OCI-LY1 (cell line): ENCODE measurements at regions not wholly inside any gene's neighbourhood (a gene's known extent, or its start where the extent isn't known, plus 50 kb on each side); places are given as distances from the start of the nearest gene placed in this dataset.

ENCODE experiments used
- H2AFZ ChIP-seq: fragments of 200-600 bp; sonication (generic), shearing (Covaris generic); 2 replicates; pipeline ENCODE4 v1.6.0; 2014; ENCODE audit warnings: antibody characterized with exemption, mild to moderate bottlenecking, low read length
- H3F3A ChIP-seq: fragments of 200-600 bp; sonication (generic), shearing (Covaris generic); 2 replicates; pipeline ENCODE4 v1.6.0; 2014; ENCODE audit warnings: mild to moderate bottlenecking, antibody characterized with exemption, low read length, moderate library complexity; ENCODE audit not compliant: insufficient read depth
- H3K27ac ChIP-seq: fragments of 200-600 bp; sonication (generic); 2 replicates; pipeline ENCODE4 v1.5.1; 2014; ENCODE audit warnings: low read length, mixed run types, mild to moderate bottlenecking, low read depth; ENCODE audit not compliant: poor library complexity, severe bottlenecking
- H3K27me3 ChIP-seq: fragments of 200-600 bp; sonication (generic); 2 replicates; pipeline ENCODE4 v1.6.0; 2014; ENCODE audit warnings: antibody characterized with exemption, mild to moderate bottlenecking, low read length, moderate library complexity; ENCODE audit not compliant: insufficient read depth
- H3K36me3 ChIP-seq: fragments of 200-600 bp; sonication (generic); 2 replicates; pipeline ENCODE4 v1.6.1; 2014; ENCODE audit warnings: mild to moderate bottlenecking, antibody characterized with exemption, low read length, moderate library complexity, mixed read lengths; ENCODE audit not compliant: insufficient read depth
- H3K4me1 ChIP-seq: fragments of 200-600 bp; sonication (generic); 2 replicates; pipeline ENCODE4 v1.5.1; 2014; ENCODE audit warnings: mild to moderate bottlenecking, low read length, moderate library complexity; ENCODE audit not compliant: insufficient read depth, severe bottlenecking
- H3K4me2 ChIP-seq: fragments of 200-600 bp; sonication (generic), shearing (Covaris generic); 2 replicates; pipeline ENCODE4 v1.6.1; 2014; ENCODE audit warnings: low read length
- H3K4me3 ChIP-seq: fragments of 200-600 bp; sonication (generic); 2 replicates; pipeline ENCODE4 v1.5.1; 2014; ENCODE audit warnings: low read length, low read depth, mild to moderate bottlenecking, mixed read lengths; ENCODE audit not compliant: poor library complexity, severe bottlenecking
- H3K79me2 ChIP-seq: fragments of 200-600 bp; shearing (Covaris generic); 2 replicates; pipeline ENCODE4 v1.6.1; 2016; ENCODE audit warnings: mixed run types, low read length, mixed read lengths; ENCODE audit not compliant: insufficient read depth
- H3K9ac ChIP-seq: fragments of 200-600 bp; sonication (generic), shearing (Covaris generic); 2 replicates; pipeline ENCODE4 v1.6.1; 2014; ENCODE audit warnings: mild to moderate bottlenecking, low read length, mixed read lengths
- H3K9me2 ChIP-seq: fragments of 200-600 bp; sonication (generic), shearing (Covaris generic); 2 replicates; pipeline ENCODE4 v1.6.1; 2014; ENCODE audit warnings: low read depth, mild to moderate bottlenecking, low read length, mixed read lengths
- H3K9me3 ChIP-seq: fragments of 200-600 bp; shearing (Covaris generic); 2 replicates; pipeline ENCODE4 v1.6.1; 2014; ENCODE audit warnings: low read length, mixed read lengths
- H4K20me1 ChIP-seq: fragments of 200-600 bp; sonication (generic), shearing (Covaris generic); 2 replicates; pipeline ENCODE4 v1.6.0; 2016; ENCODE audit warnings: mild to moderate bottlenecking, low read length; ENCODE audit not compliant: insufficient read depth
- EZH2 ChIP-seq: fragments of 200-600 bp; sonication (generic), shearing (Covaris generic); IDR thresholded peaks from 2 replicates; pipeline ENCODE4 v1.8.0; 2017; ENCODE audit warnings: borderline replicate concordance, mixed run types, mild to moderate bottlenecking, antibody characterized with exemption, low read length, moderate library complexity, mixed read lengths
- TF ChIP-seq, protein P1 (sequence below): fragments of 200-600 bp; sonication (generic), shearing (Covaris generic); IDR thresholded peaks from 2 replicates; pipeline ENCODE4 v1.5.1; 2017; ENCODE audit warnings: mild to moderate bottlenecking, antibody characterized with exemption, low read length, moderate library complexity, mixed read lengths

GRCh38 chr10:58010073-58010702 is 257.5 kb downstream of the IPMK start:
- Histone ChIP-seq H3K36me3 (no peaks in the 10 kb centered on the region), H3K4me2 (no peak overlapping the region), H3K4me3 (no peak overlapping the region), H3F3A (no peaks in the 10 kb centered on the region), H3K9me2 (no peaks in the 10 kb centered on the region), H3K4me1 (no peaks in the 10 kb centered on the region), H3K9ac (no peak overlapping the region), H2AFZ (no peak overlapping the region), H3K27me3 (no peaks in the 10 kb centered on the region), H4K20me1 (no peaks in the 10 kb centered on the region), H3K27ac (no peak overlapping the region), H3K9me3 (no peaks in the 10 kb centered on the region), H3K79me2 (no peaks in the 10 kb centered on the region)
- TF ChIP-seq, protein P1, sequence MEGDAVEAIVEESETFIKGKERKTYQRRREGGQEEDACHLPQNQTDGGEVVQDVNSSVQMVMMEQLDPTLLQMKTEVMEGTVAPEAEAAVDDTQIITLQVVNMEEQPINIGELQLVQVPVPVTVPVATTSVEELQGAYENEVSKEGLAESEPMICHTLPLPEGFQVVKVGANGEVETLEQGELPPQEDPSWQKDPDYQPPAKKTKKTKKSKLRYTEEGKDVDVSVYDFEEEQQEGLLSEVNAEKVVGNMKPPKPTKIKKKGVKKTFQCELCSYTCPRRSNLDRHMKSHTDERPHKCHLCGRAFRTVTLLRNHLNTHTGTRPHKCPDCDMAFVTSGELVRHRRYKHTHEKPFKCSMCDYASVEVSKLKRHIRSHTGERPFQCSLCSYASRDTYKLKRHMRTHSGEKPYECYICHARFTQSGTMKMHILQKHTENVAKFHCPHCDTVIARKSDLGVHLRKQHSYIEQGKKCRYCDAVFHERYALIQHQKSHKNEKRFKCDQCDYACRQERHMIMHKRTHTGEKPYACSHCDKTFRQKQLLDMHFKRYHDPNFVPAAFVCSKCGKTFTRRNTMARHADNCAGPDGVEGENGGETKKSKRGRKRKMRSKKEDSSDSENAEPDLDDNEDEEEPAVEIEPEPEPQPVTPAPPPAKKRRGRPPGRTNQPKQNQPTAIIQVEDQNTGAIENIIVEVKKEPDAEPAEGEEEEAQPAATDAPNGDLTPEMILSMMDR, result no peak
- TF ChIP-seq EZH2, result no peak

- Histone ChIP-seq H3K4me3 (no peak overlapping the region), H4K20me1 (no peaks in the 10 kb centered on the region), H2AFZ (no peak overlapping the region), H3K27ac (no peak overlapping the region), H3K4me2 (no peak overlapping the region), H3K27me3 (no peaks in the 10 kb centered on the region), H3K4me1 (no peaks in the 10 kb centered on the region), H3K9me2 (no peaks in the 10 kb centered on the region), H3K9me3 (no peaks in the 10 kb centered on the region), H3K79me2 (no peaks in the 10 kb centered on the region), H3F3A (no peaks in the 10 kb centered on the region), H3K9ac (no peak overlapping the region), H3K36me3 (no peaks in the 10 kb centered on the region)
- TF ChIP-seq, protein P1, result no peak
- no peak for TF ChIP-seq EZH2
These were observed 263.7 kb downstream of the IPMK start for GRCh38 chr10:58003945-58004344.

DNA sequence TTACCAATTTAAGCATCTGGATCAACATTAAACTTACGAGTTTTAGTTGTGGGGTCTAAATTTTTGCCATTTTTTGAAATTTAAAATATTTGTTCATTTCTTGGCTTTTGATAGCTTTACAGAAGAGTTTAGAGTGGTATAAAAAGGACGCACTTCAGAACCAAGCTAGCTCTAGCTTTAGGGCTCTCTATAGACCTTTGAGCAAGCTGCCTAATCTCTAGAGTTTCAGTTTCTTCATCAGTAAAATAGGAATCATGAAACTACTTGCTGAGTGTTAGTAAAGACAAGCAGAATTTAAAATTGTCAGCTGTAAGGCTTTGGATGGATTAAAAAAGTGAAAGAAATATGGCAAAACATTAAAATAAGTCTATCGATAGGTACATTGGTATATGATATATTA is 266.5 kb downstream of the IPMK start:
- Histone ChIP-seq H3F3A (no peaks in the 10 kb centered on the region), H3K36me3 (no peaks in the 10 kb centered on the region), H3K4me1 (no peaks in the 10 kb centered on the region), H3K9ac (no peak overlapping the region), H2AFZ (no peak overlapping the region), H3K4me2 (no peak overlapping the region), H3K9me3 (no peaks in the 10 kb centered on the region), H3K27me3 (no peaks in the 10 kb centered on the region), H3K79me2 (no peaks in the 10 kb centered on the region), H3K4me3 (no peak overlapping the region), H3K9me2 (no peaks in the 10 kb centered on the region), H3K27ac (no peak overlapping the region), H4K20me1 (no peaks in the 10 kb centered on the region)
- TF ChIP-seq, protein P1, result no peak
- TF ChIP-seq EZH2, result no peak
